Loucy (cell line): ENCODE measurements at regions not wholly inside any gene's neighbourhood (a gene's known extent, or its start where the extent isn't known, plus 50 kb on each side); places are given as distances from the start of the nearest gene placed in this dataset.

Experiments
- H2AFZ ChIP-seq: fragments of 200-600 bp; sonication (generic); 2 replicates; pipeline ENCODE4 v1.6.0; 2016; ENCODE audit warnings: antibody characterized with exemption, mild to moderate bottlenecking, low read length, moderate library complexity
- H3F3A ChIP-seq: fragments of 200-600 bp; 2 replicates; pipeline ENCODE4 v1.6.0; 2016; ENCODE audit warnings: antibody characterized with exemption, low read depth, mild to moderate bottlenecking
- H3K27me3 ChIP-seq: fragments of 200-600 bp; sonication (generic); 2 replicates; pipeline ENCODE4 v1.6.1; 2014; ENCODE audit warnings: low read length, mild to moderate bottlenecking; ENCODE audit not compliant: insufficient read depth, poor library complexity, severe bottlenecking
- H3K36me3 ChIP-seq: fragments of 200-600 bp; sonication (generic); 2 replicates; pipeline ENCODE4 v1.6.1; 2016; ENCODE audit warnings: low read length; ENCODE audit not compliant: insufficient read depth
- H3K4me1 ChIP-seq: fragments of 200-600 bp; sonication (generic); 2 replicates; pipeline ENCODE4 v1.5.1; 2014; ENCODE audit warnings: low read length, mild to moderate bottlenecking; ENCODE audit not compliant: insufficient read depth, poor library complexity, severe bottlenecking
- H3K4me2 ChIP-seq: fragments of 200-600 bp; sonication (generic); 2 replicates; pipeline ENCODE4 v1.6.0; 2014; ENCODE audit warnings: antibody characterized with exemption, low read length, low read depth, mild to moderate bottlenecking; ENCODE audit not compliant: poor library complexity, severe bottlenecking
- H3K4me3 ChIP-seq: fragments of 200-600 bp; sonication (generic); 2 replicates; pipeline ENCODE4 v1.5.1; 2014; ENCODE audit warnings: low read length, mild to moderate bottlenecking, mixed read lengths; ENCODE audit not compliant: poor library complexity, severe bottlenecking
- H3K79me2 ChIP-seq: fragments of 200-600 bp; sonication (generic); 2 replicates; pipeline ENCODE4 v1.6.1; 2014; ENCODE audit warnings: low read length; ENCODE audit not compliant: insufficient read depth
- H3K9ac ChIP-seq: fragments of 200-600 bp; sonication (generic); 2 replicates; pipeline ENCODE4 v1.6.0; 2014; ENCODE audit warnings: mild to moderate bottlenecking, low read depth, low read length, moderate library complexity; ENCODE audit not compliant: poor library complexity, severe bottlenecking
- H3K9me2 ChIP-seq: fragments of 200-600 bp; sonication (generic); replicated peaks from 2 replicates; pipeline ENCODE4 v1.6.1; 2016; ENCODE audit warnings: low read depth, low read length, mixed read lengths
- H3K9me3 ChIP-seq: fragments of 200-600 bp; sonication (generic); 2 replicates; pipeline ENCODE4 v1.6.1; 2014; ENCODE audit warnings: mild to moderate bottlenecking, antibody characterized with exemption, low read length, low read depth; ENCODE audit not compliant: insufficient read depth
- H4K20me1 ChIP-seq: fragments of 200-600 bp; sonication (generic); 2 replicates; pipeline ENCODE4 v1.6.0; 2014; ENCODE audit warnings: antibody characterized with exemption, low read length, mild to moderate bottlenecking; ENCODE audit not compliant: insufficient read depth, poor library complexity, severe bottlenecking
- EZH2phosphoT487 ChIP-seq: fragments of 200-600 bp; IDR thresholded peaks from 2 replicates; pipeline ENCODE4 v1.6.1; 2018; ENCODE audit warnings: antibody characterized with exemption, mild to moderate bottlenecking, moderate library complexity, borderline replicate concordance
- TF ChIP-seq, protein P1 (sequence below): fragments of 200-600 bp; sonication (generic); conservative IDR thresholded peaks from 2 replicates; pipeline ENCODE4 v1.5.1; 2014; ENCODE audit warnings: mild to moderate bottlenecking, antibody characterized with exemption, low read length

DNA sequence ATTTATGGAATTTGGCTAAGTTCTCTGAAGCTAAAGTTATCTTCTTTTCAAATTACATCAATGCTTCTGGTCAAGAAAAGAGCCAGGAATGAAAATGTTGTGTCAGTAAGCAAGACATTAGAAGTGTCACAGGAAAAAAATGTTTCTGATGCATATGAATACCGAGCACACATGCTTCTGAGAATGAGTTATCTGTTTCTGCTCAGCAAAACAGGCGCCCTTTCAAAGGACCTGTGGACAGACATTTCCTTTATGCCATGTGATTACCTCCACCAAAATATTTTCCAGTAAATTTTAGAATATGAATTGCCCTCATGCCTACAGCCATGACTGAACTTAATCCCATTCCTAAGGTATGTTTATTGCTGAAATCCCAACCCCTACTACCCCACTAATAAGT lies 55.4 kb upstream of the RNF180 start:
- Histone ChIP-seq H3F3A (no peaks in the 10 kb centered on the region), H3K9me3 (no peaks in the 10 kb centered on the region), H3K36me3 (no peaks in the 10 kb centered on the region), H4K20me1 (no peaks in the 10 kb centered on the region), H3K9me2 (no peaks in the 10 kb centered on the region), H2AFZ (no peak overlapping the region), H3K4me3 (no peak overlapping the region), H3K9ac (no peak overlapping the region), H3K27me3 (no peaks in the 10 kb centered on the region), H3K4me2 (no peak overlapping the region), H3K79me2 (no peaks in the 10 kb centered on the region), H3K4me1 (no peaks in the 10 kb centered on the region)
- TF ChIP-seq EZH2phosphoT487 = no peak
- TF ChIP-seq, protein P1, sequence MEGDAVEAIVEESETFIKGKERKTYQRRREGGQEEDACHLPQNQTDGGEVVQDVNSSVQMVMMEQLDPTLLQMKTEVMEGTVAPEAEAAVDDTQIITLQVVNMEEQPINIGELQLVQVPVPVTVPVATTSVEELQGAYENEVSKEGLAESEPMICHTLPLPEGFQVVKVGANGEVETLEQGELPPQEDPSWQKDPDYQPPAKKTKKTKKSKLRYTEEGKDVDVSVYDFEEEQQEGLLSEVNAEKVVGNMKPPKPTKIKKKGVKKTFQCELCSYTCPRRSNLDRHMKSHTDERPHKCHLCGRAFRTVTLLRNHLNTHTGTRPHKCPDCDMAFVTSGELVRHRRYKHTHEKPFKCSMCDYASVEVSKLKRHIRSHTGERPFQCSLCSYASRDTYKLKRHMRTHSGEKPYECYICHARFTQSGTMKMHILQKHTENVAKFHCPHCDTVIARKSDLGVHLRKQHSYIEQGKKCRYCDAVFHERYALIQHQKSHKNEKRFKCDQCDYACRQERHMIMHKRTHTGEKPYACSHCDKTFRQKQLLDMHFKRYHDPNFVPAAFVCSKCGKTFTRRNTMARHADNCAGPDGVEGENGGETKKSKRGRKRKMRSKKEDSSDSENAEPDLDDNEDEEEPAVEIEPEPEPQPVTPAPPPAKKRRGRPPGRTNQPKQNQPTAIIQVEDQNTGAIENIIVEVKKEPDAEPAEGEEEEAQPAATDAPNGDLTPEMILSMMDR = no peak

DNA sequence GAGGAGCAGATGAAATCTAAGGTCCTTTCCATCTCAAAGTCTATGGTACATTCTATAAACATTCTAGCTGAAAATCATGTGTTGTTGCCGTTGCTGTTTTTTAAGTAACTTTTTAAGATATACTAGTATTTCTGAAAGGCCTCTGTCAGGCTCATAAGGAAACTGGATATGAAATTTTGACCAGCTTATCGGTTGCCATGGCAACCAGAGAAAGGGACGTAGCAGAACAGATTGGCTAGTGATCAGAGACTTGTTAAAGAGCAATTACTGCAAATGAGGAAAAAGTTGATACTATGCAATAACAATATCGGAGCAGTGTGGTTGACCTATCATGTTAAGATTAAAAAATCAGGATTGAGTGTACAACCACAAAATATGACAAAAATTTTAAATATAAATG lies 57.0 kb upstream of the RNF180 start:
- no peaks in the 10 kb centered on the region for H3K4me1 ChIP-seq
- H3K9me3 ChIP-seq = no peaks in the 10 kb centered on the region
- TF ChIP-seq, protein P1 = no peak
- TF ChIP-seq EZH2phosphoT487 = no peak
- H2AFZ ChIP-seq = no peak overlapping the region
- H3K79me2 ChIP-seq = no peaks in the 10 kb centered on the region
- no peaks in the 10 kb centered on the region for H4K20me1 ChIP-seq
- H3K4me3 ChIP-seq = no peak overlapping the region
- H3K36me3 ChIP-seq = no peaks in the 10 kb centered on the region
- no peaks in the 10 kb centered on the region for H3K27me3 ChIP-seq
- H3K9me2 ChIP-seq = no peaks in the 10 kb centered on the region
- no peak overlapping the region for H3K9ac ChIP-seq
- H3F3A ChIP-seq = no peaks in the 10 kb centered on the region
- H3K4me2 ChIP-seq = no peak overlapping the region

DNA sequence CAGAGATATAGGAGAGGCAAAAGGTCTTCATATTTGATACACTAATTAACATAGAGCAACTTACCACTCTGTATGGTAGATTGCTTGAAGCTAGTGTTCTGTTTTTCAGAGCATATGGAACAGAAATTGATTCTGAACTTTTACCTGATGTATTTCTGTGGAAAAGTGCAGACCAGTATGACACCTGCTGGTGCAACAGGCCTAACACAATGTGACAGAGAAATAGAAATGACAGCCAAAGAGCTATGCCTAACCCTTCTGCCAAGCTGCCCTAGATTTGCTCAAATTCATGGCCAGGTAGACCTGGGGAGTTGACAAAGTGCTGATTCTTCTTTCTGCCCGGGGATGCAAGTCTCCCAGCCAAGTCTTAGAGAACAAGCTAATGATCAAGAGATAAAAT lies 65.4 kb upstream of the RNF180 start:
- Histone ChIP-seq H3K4me3 (no peak overlapping the region), H3K4me2 (no peak overlapping the region), H3K36me3 (no peaks in the 10 kb centered on the region), H3K79me2 (no peaks in the 10 kb centered on the region), H3K27me3 (no peaks in the 10 kb centered on the region), H3F3A (no peaks in the 10 kb centered on the region), H3K9ac (no peak overlapping the region), H2AFZ (no peak overlapping the region), H3K9me2 (no peaks in the 10 kb centered on the region), H3K4me1 (no peaks in the 10 kb centered on the region), H4K20me1 (no peaks in the 10 kb centered on the region), H3K9me3 (no peaks in the 10 kb centered on the region)
- TF ChIP-seq, protein P1 = no peak
- TF ChIP-seq EZH2phosphoT487 = no peak
